CD4-positive, CD25-positive, alpha-beta regulatory T cell (primary cell): ENCODE measurements at regions not wholly inside any gene's neighbourhood (a gene's known extent, or its start where the extent isn't known, plus 50 kb on each side); places are given as distances from the start of the nearest gene placed in this dataset.

ENCODE experiments used
- ATAC-seq, 2 donors: fragments of 150-1000 bp; cut with Tn5 transposase; one replicate each; pipeline ENCODE4 v1.10.0; 2021; ENCODE audit warnings: low read depth in 2 of 2, moderate number of reproducible peaks in 2 of 2, moderate library complexity in 1 of 2
- DNase-seq, 3 donors: peaks; one replicate each; pipeline versions ENCODE4 v3.0.0 to v3.0.0-alpha.2; 2012 to 2022; ENCODE audit warnings: mixed read lengths in 1 of 3
- H3K27ac ChIP-seq: one replicate; pipeline ENCODE4 v1.7.0; 2013; ENCODE audit warnings: mild to moderate bottlenecking, low read length; ENCODE audit not compliant: insufficient read depth, poor library complexity, severe bottlenecking
- H3K27me3 ChIP-seq: one replicate; pipeline ENCODE4 v1.7.0; 2013; ENCODE audit warnings: low read length; ENCODE audit not compliant: control insufficient read depth, insufficient read depth
- H3K36me3 ChIP-seq: one replicate; pipeline ENCODE4 v1.7.0; 2013; ENCODE audit warnings: mild to moderate bottlenecking, low read length, moderate library complexity; ENCODE audit not compliant: control insufficient read depth, insufficient read depth
- H3K4me1 ChIP-seq: 2 replicates; pipeline ENCODE4 v1.7.0; 2013; ENCODE audit warnings: mild to moderate bottlenecking, low read length; ENCODE audit not compliant: insufficient read depth, control insufficient read depth, poor library complexity, severe bottlenecking
- H3K4me3 ChIP-seq: one replicate; pipeline ENCODE4 v1.7.0; 2013; ENCODE audit warnings: low read depth, mild to moderate bottlenecking, low read length, moderate library complexity
- H3K9me3 ChIP-seq, 2 experiments: 1 replicate in 1 of 2; 2 replicates in 1 of 2; pipeline ENCODE4 v1.7.0; 2013; ENCODE audit warnings: low read length in 2 of 2, mild to moderate bottlenecking in 1 of 2, moderate library complexity in 1 of 2; ENCODE audit not compliant: control insufficient read depth in 2 of 2
- H3K27ac Mint-ChIP-seq, 3 donors: one replicate each; pipeline ENCODE4 v1.8.0; 2020 to 2022; ENCODE audit warnings: mild to moderate bottlenecking in 3 of 3, mixed read lengths in 3 of 3, moderate library complexity in 2 of 3
- H3K27me3 Mint-ChIP-seq: one replicate; pipeline ENCODE4 v1.8.0; 2022; ENCODE audit warnings: mild to moderate bottlenecking, mixed read lengths
- H3K36me3 Mint-ChIP-seq: one replicate; pipeline ENCODE4 v1.8.0; 2020; ENCODE audit warnings: mixed read lengths
- H3K4me1 Mint-ChIP-seq, 4 donors: one replicate each; pipeline ENCODE4 v1.8.0; 2020 to 2022; ENCODE audit warnings: mixed read lengths in 4 of 4, mild to moderate bottlenecking in 1 of 4
- H3K4me3 Mint-ChIP-seq, 4 donors: one replicate each; pipeline ENCODE4 v1.8.0; 2020 to 2022; ENCODE audit warnings: mild to moderate bottlenecking in 4 of 4, mixed read lengths in 4 of 4, moderate library complexity in 3 of 4
- H3K9me3 Mint-ChIP-seq, 7 donors: one replicate each; pipeline ENCODE4 v1.8.0; 2020 to 2022; ENCODE audit warnings: mixed read lengths in 7 of 7, mild to moderate bottlenecking in 3 of 7, moderate library complexity in 2 of 7

- Mint-ChIP-seq H3K4me3 (no peak overlapping the region), H3K27me3 (no peaks in the 10 kb centered on the region), H3K36me3 (no peaks in the 10 kb centered on the region), H3K4me1 (no peaks in the 10 kb centered on the region), H3K9me3 (peaks cover 0 to 8% (median 3%) of the 10 kb centered on the region in 7 donors), H3K27ac (no peak overlapping the region)
- no peaks in the 10 kb centered on the region for H3K27me3 ChIP-seq
- no peak for DNase-seq
- no peak overlapping the region for H3K4me3 ChIP-seq
- H3K27ac ChIP-seq: no peak overlapping the region
- H3K9me3 ChIP-seq: no peaks in the 10 kb centered on the region
- H3K36me3 ChIP-seq: no peaks in the 10 kb centered on the region
- ATAC-seq: no peak
- H3K4me1 ChIP-seq: no peaks in the 10 kb centered on the region
Measured at GRCh38 chr6:50974319-50974718, 155.6 kb downstream of the TFAP2B start.

DNA sequence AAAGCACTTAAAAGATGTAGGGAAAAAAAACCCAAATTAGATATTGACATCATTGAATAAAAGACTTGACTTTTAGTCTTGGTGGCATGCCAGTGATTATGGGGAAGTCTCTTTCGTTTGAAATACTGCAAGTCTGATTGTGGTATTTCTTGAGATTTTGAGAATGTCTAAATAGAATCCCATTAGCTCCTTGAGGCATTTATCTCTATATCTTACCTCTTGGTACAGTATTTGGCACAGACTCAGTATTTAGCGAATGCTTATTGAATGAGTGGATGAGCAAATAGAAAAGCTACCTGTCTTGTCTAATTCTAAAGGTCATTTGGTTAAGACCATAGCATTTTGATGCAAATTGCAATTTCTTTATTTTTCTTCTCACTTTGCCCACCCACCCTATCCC, 156.5 kb downstream of the TFAP2B start:
- H3K9me3 Mint-ChIP-seq: peaks cover 0 to 8% (median 3%) of the 10 kb centered on the region in 7 donors
- no peaks in the 10 kb centered on the region for H3K4me1 Mint-ChIP-seq
- Histone ChIP-seq H3K27ac (no peak overlapping the region), H3K4me3 (no peak overlapping the region), H3K36me3 (no peaks in the 10 kb centered on the region), H3K9me3 (no peaks in the 10 kb centered on the region), H3K27me3 (no peaks in the 10 kb centered on the region), H3K4me1 (no peaks in the 10 kb centered on the region)
- ATAC-seq: no peak
- DNase-seq: no peak
- no peaks in the 10 kb centered on the region for H3K27me3 Mint-ChIP-seq
- no peak overlapping the region for H3K27ac Mint-ChIP-seq
- H3K36me3 Mint-ChIP-seq: no peaks in the 10 kb centered on the region
- no peak overlapping the region for H3K4me3 Mint-ChIP-seq

DNA sequence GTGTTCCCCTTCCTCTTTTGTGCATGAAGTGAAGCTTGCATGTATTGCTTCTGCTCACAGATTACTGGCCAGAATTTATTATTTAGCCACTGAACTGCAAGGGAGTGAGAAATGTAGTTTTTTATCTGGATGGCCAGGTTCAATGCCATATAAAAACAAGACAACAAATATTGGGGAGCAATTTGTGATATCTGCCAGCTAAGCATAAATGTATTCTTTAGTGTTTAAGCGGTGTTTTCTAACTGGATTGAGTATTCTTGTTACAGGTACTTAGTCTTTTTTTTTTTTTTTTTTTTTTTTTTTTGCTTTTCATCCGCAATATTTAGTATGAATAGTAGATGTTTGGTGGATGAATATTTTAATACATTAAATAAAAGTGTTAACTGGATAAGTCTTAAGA, 158.2 kb downstream of the TFAP2B start:
- no peaks in the 10 kb centered on the region for H3K4me1 Mint-ChIP-seq
- Histone ChIP-seq H3K9me3 (no peaks in the 10 kb centered on the region), H3K27me3 (no peaks in the 10 kb centered on the region), H3K4me1 (no peaks in the 10 kb centered on the region), H3K27ac (no peak overlapping the region), H3K36me3 (no peaks in the 10 kb centered on the region), H3K4me3 (no peak overlapping the region)
- DNase-seq: no peak
- no peaks in the 10 kb centered on the region for H3K36me3 Mint-ChIP-seq
- ATAC-seq: no peak
- H3K27ac Mint-ChIP-seq: no peak overlapping the region
- H3K9me3 Mint-ChIP-seq: peaks cover 0 to 4% (median 0%) of the 10 kb centered on the region in 7 donors
- H3K27me3 Mint-ChIP-seq: no peaks in the 10 kb centered on the region
- no peak overlapping the region for H3K4me3 Mint-ChIP-seq

DNA sequence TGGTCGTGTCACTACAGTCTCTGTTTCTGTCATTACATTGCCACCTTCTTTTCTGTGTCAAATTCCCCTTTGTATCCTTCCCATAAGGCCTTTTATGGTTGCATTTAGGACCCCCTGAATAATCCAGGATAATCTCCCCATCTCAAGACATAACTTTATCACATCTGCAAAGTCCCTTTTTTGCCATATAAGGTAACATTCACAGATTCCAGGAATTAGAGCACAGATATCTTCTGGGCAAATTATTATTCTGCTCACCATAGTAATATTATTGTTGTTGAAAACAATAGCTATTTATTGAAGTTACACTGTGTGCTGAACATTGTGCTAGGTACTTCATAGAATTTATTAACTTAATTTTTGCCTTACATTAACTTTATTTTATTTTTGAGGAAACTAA, 159.1 kb downstream of the TFAP2B start:
- no peak overlapping the region for H3K4me3 ChIP-seq
- H3K9me3 ChIP-seq: no peaks in the 10 kb centered on the region
- no peak for DNase-seq
- H3K4me3 Mint-ChIP-seq: no peak overlapping the region
- H3K27ac Mint-ChIP-seq: no peak overlapping the region
- no peak overlapping the region for H3K27ac ChIP-seq
- no peaks in the 10 kb centered on the region for H3K9me3 Mint-ChIP-seq
- no peak for ATAC-seq
- H3K4me1 ChIP-seq: no peaks in the 10 kb centered on the region
- H3K36me3 Mint-ChIP-seq: no peaks in the 10 kb centered on the region
- H3K36me3 ChIP-seq: no peaks in the 10 kb centered on the region
- no peaks in the 10 kb centered on the region for H3K27me3 Mint-ChIP-seq
- H3K4me1 Mint-ChIP-seq: no peaks in the 10 kb centered on the region
- H3K27me3 ChIP-seq: no peaks in the 10 kb centered on the region

- Mint-ChIP-seq H3K27me3 (no peaks in the 10 kb centered on the region), H3K9me3 (peaks cover 0 to 3% (median 0%) of the 10 kb centered on the region in 7 donors), H3K4me3 (no peak overlapping the region), H3K36me3 (no peaks in the 10 kb centered on the region), H3K27ac (no peak overlapping the region), H3K4me1 (no peaks in the 10 kb centered on the region)
- no peak for DNase-seq
- H3K9me3 ChIP-seq: no peaks in the 10 kb centered on the region
- no peak overlapping the region for H3K4me3 ChIP-seq
- no peaks in the 10 kb centered on the region for H3K36me3 ChIP-seq
- H3K27ac ChIP-seq: no peak overlapping the region
- ATAC-seq: no peak
- no peaks in the 10 kb centered on the region for H3K4me1 ChIP-seq
- no peaks in the 10 kb centered on the region for H3K27me3 ChIP-seq
Measured at GRCh38 chr6:50978380-50979170, 159.9 kb downstream of the TFAP2B start.

DNA sequence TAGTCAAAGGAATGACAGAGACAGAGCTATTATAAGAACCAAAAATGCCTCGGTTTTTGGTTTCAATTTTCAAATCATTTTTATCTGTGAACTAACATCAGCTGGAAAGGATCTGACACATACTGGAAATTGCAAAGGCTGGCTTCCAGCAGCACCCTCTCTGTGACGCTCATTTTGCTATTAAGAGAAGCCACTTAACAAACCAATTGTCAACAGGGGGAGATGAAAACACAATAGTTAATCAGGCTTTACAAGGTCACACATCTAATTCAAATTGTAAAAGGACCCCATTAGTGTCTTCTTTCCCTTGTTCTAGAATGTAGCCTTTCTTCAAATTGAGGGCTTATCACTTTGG, 160.5 kb downstream of the TFAP2B start:
- Mint-ChIP-seq H3K9me3 (peaks cover 0 to 3% (median 0%) of the 10 kb centered on the region in 7 donors), H3K27me3 (no peaks in the 10 kb centered on the region), H3K4me1 (no peaks in the 10 kb centered on the region), H3K36me3 (no peaks in the 10 kb centered on the region), H3K4me3 (no peak overlapping the region), H3K27ac (no peak overlapping the region)
- Histone ChIP-seq H3K27me3 (no peaks in the 10 kb centered on the region), H3K4me3 (no peak overlapping the region), H3K36me3 (no peaks in the 10 kb centered on the region), H3K9me3 (no peaks in the 10 kb centered on the region), H3K27ac (no peak overlapping the region), H3K4me1 (no peaks in the 10 kb centered on the region)
- DNase-seq (no peak), ATAC-seq (no peak)

DNA sequence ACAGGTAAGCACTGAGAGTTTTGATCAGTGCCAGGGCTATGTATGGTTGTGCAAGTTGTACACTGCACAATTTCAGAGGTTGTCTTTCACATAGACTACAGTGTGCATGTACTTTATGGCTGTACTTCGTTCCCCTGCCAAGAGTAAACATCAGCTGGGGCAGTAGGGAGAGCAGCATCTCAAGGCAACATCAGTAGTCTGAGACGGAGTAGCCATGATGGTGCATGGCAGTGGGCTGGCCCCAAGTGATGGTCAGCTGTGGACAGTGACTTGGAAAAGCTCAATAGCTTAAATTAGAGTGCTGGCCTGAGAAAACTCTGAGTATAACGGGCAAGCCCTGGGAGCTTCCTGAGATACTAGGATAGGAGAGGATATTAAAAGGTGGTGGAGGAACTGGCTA, 165.5 kb downstream of the TFAP2B start:
- Histone ChIP-seq H3K36me3 (no peaks in the 10 kb centered on the region), H3K27me3 (no peaks in the 10 kb centered on the region), H3K4me3 (no peak overlapping the region), H3K27ac (no peak overlapping the region), H3K4me1 (no peaks in the 10 kb centered on the region), H3K9me3 (no peaks in the 10 kb centered on the region)
- Mint-ChIP-seq H3K27ac (no peak overlapping the region), H3K27me3 (no peaks in the 10 kb centered on the region), H3K4me1 (no peaks in the 10 kb centered on the region), H3K36me3 (no peaks in the 10 kb centered on the region), H3K9me3 (peaks cover 0 to 9% (median 3%) of the 10 kb centered on the region in 7 donors), H3K4me3 (no peak overlapping the region)
- no peak for ATAC-seq
- DNase-seq: no peak

GRCh38 chr6:50986319-50986718, 167.6 kb downstream of the TFAP2B start:
- no peaks in the 10 kb centered on the region for H3K4me1 Mint-ChIP-seq
- H3K27ac ChIP-seq: no peak overlapping the region
- ATAC-seq (no peak), DNase-seq (no peak)
- H3K27me3 Mint-ChIP-seq: no peaks in the 10 kb centered on the region
- H3K9me3 Mint-ChIP-seq: peaks cover 0 to 9% (median 3%) of the 10 kb centered on the region in 7 donors
- no peaks in the 10 kb centered on the region for H3K9me3 ChIP-seq
- no peak overlapping the region for H3K27ac Mint-ChIP-seq
- no peaks in the 10 kb centered on the region for H3K36me3 Mint-ChIP-seq
- no peaks in the 10 kb centered on the region for H3K36me3 ChIP-seq
- H3K27me3 ChIP-seq: no peaks in the 10 kb centered on the region
- H3K4me3 Mint-ChIP-seq: no peak overlapping the region
- H3K4me1 ChIP-seq: no peaks in the 10 kb centered on the region
- H3K4me3 ChIP-seq: no peak overlapping the region
